H9 (cell line): ENCODE measurements at regions not wholly inside any gene's neighbourhood (a gene's known extent, or its start where the extent isn't known, plus 50 kb on each side); places are given as distances from the start of the nearest gene placed in this dataset.

ENCODE experiments used
- DNase-seq: peaks from one replicate; pipeline ENCODE4 v3.0.0-alpha.2; 2017
- H2AFZ ChIP-seq: one replicate; pipeline ENCODE4 v1.6.1; 2013; ENCODE audit warnings: mild to moderate bottlenecking, low read length, control low read depth, moderate library complexity
- H2AK5ac ChIP-seq: 2 replicates; pipeline ENCODE4 v1.6.1; 2013; ENCODE audit warnings: low read length, control low read depth, mixed read lengths; ENCODE audit not compliant: insufficient read length
- H2BK120ac ChIP-seq: one replicate; pipeline ENCODE4 v1.6.1; 2013; ENCODE audit warnings: low read depth, mild to moderate bottlenecking, low read length, control low read depth, inconsistent platforms; ENCODE audit not compliant: poor library complexity, severe bottlenecking
- H2BK12ac ChIP-seq: 2 replicates; pipeline ENCODE4 v1.6.1; 2013; ENCODE audit warnings: low read length, control low read depth, mixed read lengths, low read depth; ENCODE audit not compliant: insufficient read length
- H2BK15ac ChIP-seq: 2 replicates; pipeline ENCODE4 v1.6.1; 2013; ENCODE audit warnings: low read depth, low read length, control low read depth
- H2BK20ac ChIP-seq: one replicate; pipeline ENCODE4 v1.6.1; 2013; ENCODE audit warnings: low read depth, mild to moderate bottlenecking, low read length, control low read depth, inconsistent platforms; ENCODE audit not compliant: poor library complexity, severe bottlenecking
- H2BK5ac ChIP-seq: 2 replicates; pipeline ENCODE4 v1.6.1; 2013; ENCODE audit warnings: low read length, control low read depth, mixed read lengths; ENCODE audit not compliant: insufficient read length
- H3K14ac ChIP-seq: 2 replicates; pipeline ENCODE4 v1.6.1; 2013; ENCODE audit warnings: low read length, control low read depth; ENCODE audit not compliant: insufficient read depth
- H3K18ac ChIP-seq: 2 replicates; pipeline ENCODE4 v1.6.1; 2013; ENCODE audit warnings: low read depth, mild to moderate bottlenecking, mixed read lengths, low read length, control low read depth; ENCODE audit not compliant: insufficient read length
- H3K23ac ChIP-seq: 2 replicates; pipeline ENCODE4 v1.6.1; 2013; ENCODE audit warnings: low read length, control low read depth, mixed read lengths, low read depth; ENCODE audit not compliant: insufficient read length
- H3K23me2 ChIP-seq: 2 replicates; pipeline ENCODE4 v1.6.1; 2013; ENCODE audit warnings: low read depth, mild to moderate bottlenecking, mixed read lengths, low read length, control low read depth; ENCODE audit not compliant: insufficient read length, poor library complexity, severe bottlenecking
- H3K27ac ChIP-seq: 2 replicates; pipeline ENCODE4 v1.5.1; 2013; ENCODE audit warnings: low read length, control low read depth, mixed read lengths, low read depth; ENCODE audit not compliant: insufficient read length
- H3K27me3 ChIP-seq: 2 replicates; pipeline ENCODE4 v1.6.1; 2013; ENCODE audit warnings: low read length, control low read depth, inconsistent platforms; ENCODE audit not compliant: insufficient read depth
- H3K4ac ChIP-seq: 2 replicates; pipeline ENCODE4 v1.6.1; 2013; ENCODE audit warnings: low read depth, mild to moderate bottlenecking, control low read depth, inconsistent platforms, low read length, moderate library complexity
- H3K4me1 ChIP-seq: 2 replicates; pipeline ENCODE4 v1.6.1; 2013; ENCODE audit warnings: low read length, control low read depth, inconsistent platforms; ENCODE audit not compliant: insufficient read depth
- H3K4me2 ChIP-seq: 2 replicates; pipeline ENCODE4 v1.6.1; 2013; ENCODE audit warnings: low read length, control low read depth, mixed read lengths; ENCODE audit not compliant: insufficient read length, insufficient read depth
- H3K56ac ChIP-seq: 2 replicates; pipeline ENCODE4 v1.6.1; 2013; ENCODE audit warnings: low read depth, mild to moderate bottlenecking, mixed read lengths, low read length, control low read depth; ENCODE audit not compliant: insufficient read length
- H3K79me1 ChIP-seq: 2 replicates; pipeline ENCODE4 v1.6.1; 2013; ENCODE audit warnings: low read depth, mild to moderate bottlenecking, moderate library complexity, low read length, control low read depth, inconsistent platforms; ENCODE audit not compliant: insufficient read depth, poor library complexity, severe bottlenecking
- H3K79me2 ChIP-seq: 2 replicates; pipeline ENCODE4 v1.6.1; 2013; ENCODE audit warnings: low read length, control low read depth, inconsistent platforms; ENCODE audit not compliant: insufficient read depth
- H3K9ac ChIP-seq: 2 replicates; pipeline ENCODE4 v1.6.1; 2013; ENCODE audit warnings: low read length, control low read depth, mixed read lengths; ENCODE audit not compliant: insufficient read length; ENCODE audit errors: extremely low read depth
- H3K9me3 ChIP-seq: one replicate; pipeline ENCODE4 v1.6.1; 2013; ENCODE audit warnings: low read depth, low read length, inconsistent platforms; ENCODE audit not compliant: control insufficient read depth
- H3T11ph ChIP-seq: one replicate; pipeline ENCODE4 v1.6.1; 2013; ENCODE audit warnings: mild to moderate bottlenecking, low read length, control low read depth, inconsistent platforms
- H4K20me1 ChIP-seq: one replicate; pipeline ENCODE4 v1.6.1; 2013; ENCODE audit not compliant: control insufficient read depth, insufficient read length, insufficient read depth
- H4K5ac ChIP-seq: 2 replicates; pipeline ENCODE4 v1.6.1; 2013; ENCODE audit warnings: low read depth, mild to moderate bottlenecking, mixed read lengths, low read length, control low read depth; ENCODE audit not compliant: insufficient read length
- H4K8ac ChIP-seq: replicated peaks from 2 replicates; pipeline ENCODE4 v1.6.1; 2013; ENCODE audit warnings: low read length, control low read depth, mixed read lengths, low read depth; ENCODE audit not compliant: insufficient read length
- H4K91ac ChIP-seq: 2 replicates; pipeline ENCODE4 v1.6.1; 2013; ENCODE audit warnings: low read depth, mild to moderate bottlenecking, moderate library complexity, mixed read lengths, low read length, control low read depth; ENCODE audit not compliant: insufficient read length
- H3K27ac Mint-ChIP-seq, 3 experiments: 2 replicates in 2 of 3; 3 replicates in 1 of 3; pipeline ENCODE4 v1.8.0; 2020 to 2021; ENCODE audit warnings: mixed read lengths in 3 of 3, mild to moderate bottlenecking in 1 of 3, moderate library complexity in 1 of 3
- H3K27me3 Mint-ChIP-seq: 2 replicates; pipeline ENCODE4 v1.8.0; 2021; ENCODE audit warnings: low read depth, mild to moderate bottlenecking, moderate library complexity, mixed read lengths
- H3K36me3 Mint-ChIP-seq, 3 experiments: 2 replicates in 2 of 3; 3 replicates in 1 of 3; pipeline ENCODE4 v1.8.0; 2020 to 2021; ENCODE audit warnings: low read depth in 3 of 3, mixed read lengths in 3 of 3; ENCODE audit not compliant: insufficient read depth in 1 of 3
- H3K4me1 Mint-ChIP-seq, 2 experiments: 2 replicates each; pipeline ENCODE4 v1.8.0; 2020; ENCODE audit warnings: mixed read lengths in 2 of 2
- H3K4me3 Mint-ChIP-seq, 2 experiments: 2 replicates in 1 of 2; 3 replicates in 1 of 2; pipeline ENCODE4 v1.8.0; 2020 to 2021; ENCODE audit warnings: mild to moderate bottlenecking in 2 of 2, mixed read lengths in 2 of 2, moderate library complexity in 1 of 2
- H3K9me3 Mint-ChIP-seq, 2 experiments: 2 replicates in 1 of 2; 3 replicates in 1 of 2; pipeline ENCODE4 v1.8.0; 2020; ENCODE audit warnings: mild to moderate bottlenecking in 2 of 2, mixed read lengths in 2 of 2, moderate library complexity in 1 of 2
- CTCF ChIP-seq: fragments of 200-600 bp; sonication (generic); conservative IDR thresholded peaks from 3 replicates; pipeline ENCODE4 v1.8.0; 2021; ENCODE audit warnings: antibody characterized with exemption, mild to moderate bottlenecking
- WGBS: extraction: QIAGEN DNeasy Blood & Tissue Kit; methylation state at CpG from one replicate; pipeline ENCODE4 v1.1.7; 2013; ENCODE audit warnings: missing lambda C conversion rate, low lambda C conversion rate, mixed read lengths; ENCODE audit not compliant: insufficient read length; ENCODE audit errors: extremely low coverage; 5-methylcytosine and 5-hydroxymethylcytosine counted together

- Histone ChIP-seq H3K79me1 (no peaks in the 10 kb centered on the region), H3K56ac (no peak overlapping the region), H2BK12ac (no peak overlapping the region), H2BK5ac (no peak overlapping the region), H3T11ph (no peak overlapping the region), H3K4ac (no peak overlapping the region), H3K14ac (no peak overlapping the region), H3K27me3 (peaks cover 3% of the 10 kb centered on the region; the same call in 1 of the 2 replicates), H4K5ac (no peak overlapping the region), H3K79me2 (no peaks in the 10 kb centered on the region), H3K9ac (no peak overlapping the region), H2BK120ac (no peak overlapping the region), H3K9me3 (no peaks in the 10 kb centered on the region), H3K23me2 (peaks cover 8% of the 10 kb centered on the region), H2BK20ac (no peak overlapping the region), H3K23ac (no peak overlapping the region), H2BK15ac (no peak overlapping the region), H2AFZ (no peak overlapping the region), H2AK5ac (no peak overlapping the region), H4K91ac (no peak overlapping the region), H4K8ac (no peak overlapping the region), H3K18ac (no peak overlapping the region), H4K20me1 (no peaks in the 10 kb centered on the region), H3K4me2 (peak overlapping the region; percentile 70), H3K27ac (no peak overlapping the region), H3K4me1 (no peaks in the 10 kb centered on the region; the same call in 1 of the 2 replicates)
- Mint-ChIP-seq H3K36me3 (peaks cover 0 to 3% (median 0%) of the 10 kb centered on the region in 3 experiments; a peak in 2 of 7 replicates), H3K27ac (no peak overlapping the region), H3K4me1 (peaks cover 16 to 20% of the 10 kb centered on the region in 2 experiments), H3K4me3 (peak overlapping the region; percentile 61 to 62), H3K9me3 (peaks cover 62 to 65% of the 10 kb centered on the region in 2 experiments), H3K27me3 (peaks cover 50% of the 10 kb centered on the region)
- no peak for DNase-seq
- TF ChIP-seq CTCF, result no peak
- WGBS, result no CpG with 5 or more reads among the region's 29 CpGs
These were observed 169.8 kb upstream of the BCOR start for GRCh38 chrX:40267334-40268187.
